Stimulated activated CD4-positive, alpha-beta T cell treated with anti-CD3 and anti-CD28 coated beads, TNF-alpha, amount 100 ng/mL, for 48 hours (primary cell): ENCODE measurements at regions not wholly inside any gene's neighbourhood (a gene's known extent, or its start where the extent isn't known, plus 50 kb on each side); places are given as distances from the start of the nearest gene placed in this dataset.
A peak's percentile ranks its signal among the peaks of the same experiment; 100 is the strongest.

Experiments used
- DNase-seq, 3 donors: peaks; one replicate each; pipeline ENCODE4 v3.0.0-alpha.2; 2020; ENCODE audit warnings: low read depth in 3 of 3

DNA sequence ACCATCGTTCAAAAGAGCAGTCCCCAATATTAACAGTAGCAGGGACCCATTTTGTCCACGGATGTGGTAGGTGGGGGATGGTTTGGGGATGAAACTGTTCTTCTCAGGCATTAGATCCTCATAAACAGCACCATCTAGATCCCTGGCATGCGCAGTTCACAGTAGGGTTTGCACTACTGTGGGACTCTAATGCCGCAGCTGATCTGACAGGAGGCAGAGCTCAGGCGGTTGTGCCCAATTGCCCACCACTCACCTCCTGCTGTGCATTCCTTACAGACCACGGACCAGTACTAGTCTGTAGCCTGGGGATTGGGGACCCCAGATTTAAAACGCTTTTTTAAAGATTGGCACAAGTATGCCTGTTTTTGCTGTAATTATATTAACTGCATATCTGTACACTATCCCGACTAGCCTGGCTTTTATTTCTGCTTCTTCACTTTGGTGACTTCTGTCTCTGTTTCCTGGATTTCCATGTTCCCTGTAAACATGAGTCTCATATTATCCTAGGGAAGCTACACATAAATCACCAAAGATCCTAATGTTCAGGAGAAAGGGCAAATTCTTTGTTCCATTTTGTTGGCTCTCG is 163.3 kb upstream of the AKR1E2 start:
- no peak for DNase-seq

GRCh38 chr10:4661511-4662255 is 164.3 kb upstream of the AKR1E2 start:
- no peak for DNase-seq

DNA sequence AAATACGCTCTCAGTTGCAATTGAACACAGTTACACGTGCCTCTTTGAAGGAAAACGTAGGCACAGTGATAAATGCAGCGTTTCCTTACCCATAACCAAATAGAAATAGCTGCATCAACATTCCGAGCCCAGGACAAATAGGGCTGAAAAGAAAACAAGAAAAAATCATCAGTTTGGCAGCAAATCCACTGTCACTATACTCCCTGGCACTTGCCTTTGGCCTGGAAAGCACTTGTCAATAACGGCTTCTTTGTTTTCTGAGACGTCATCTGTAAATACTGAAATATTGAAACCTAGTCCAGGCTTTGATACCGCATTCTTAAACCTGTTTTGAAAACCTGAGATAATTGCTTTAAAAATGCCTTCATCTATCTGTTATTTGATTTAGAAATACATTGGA is 167.2 kb upstream of the AKR1E2 start:
- DNase-seq = no peak

- DNase-seq = peak in 2 of 3 donors; percentile 14 to 17
Observed at GRCh38 chr10:4656576-4657194, 169.3 kb upstream of the AKR1E2 start.

GRCh38 chr10:4655879-4656278 is 170.1 kb upstream of the AKR1E2 start:
- DNase-seq = no peak

- DNase-seq = no peak
Observed at GRCh38 chr10:4655406-4655805, 170.6 kb upstream of the AKR1E2 start.

DNA sequence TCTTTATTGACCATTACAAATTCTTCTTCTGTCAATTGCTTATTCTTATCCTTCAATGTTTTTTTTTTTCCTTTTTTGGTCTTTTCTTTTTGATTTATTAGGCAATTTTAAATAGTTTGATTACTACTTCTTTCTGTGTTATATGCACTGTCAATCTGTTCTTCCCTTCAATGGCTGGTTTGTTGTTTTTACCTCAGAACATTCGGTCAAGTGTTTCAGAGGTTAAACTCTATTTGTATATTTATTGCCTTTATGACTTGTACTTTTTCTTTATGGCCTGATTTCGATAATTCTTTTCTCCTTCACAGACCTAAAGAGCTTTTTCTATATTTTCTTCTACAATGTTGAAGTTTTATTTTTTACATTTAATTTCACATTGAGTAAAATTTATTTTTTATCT is 171.5 kb upstream of the AKR1E2 start:
- no peak for DNase-seq

GRCh38 chr10:4653160-4653559 is 172.8 kb upstream of the AKR1E2 start:
- DNase-seq = no peak

- peak; percentile 10 to 40 (median 16) for DNase-seq
Observed at GRCh38 chr10:4652111-4653010, 173.6 kb upstream of the AKR1E2 start.

GRCh38 chr10:4651404-4652037 is 174.5 kb upstream of the AKR1E2 start:
- DNase-seq = no peak

- DNase-seq = no peak
Observed at GRCh38 chr10:4650582-4650981, 175.4 kb upstream of the AKR1E2 start.

DNA sequence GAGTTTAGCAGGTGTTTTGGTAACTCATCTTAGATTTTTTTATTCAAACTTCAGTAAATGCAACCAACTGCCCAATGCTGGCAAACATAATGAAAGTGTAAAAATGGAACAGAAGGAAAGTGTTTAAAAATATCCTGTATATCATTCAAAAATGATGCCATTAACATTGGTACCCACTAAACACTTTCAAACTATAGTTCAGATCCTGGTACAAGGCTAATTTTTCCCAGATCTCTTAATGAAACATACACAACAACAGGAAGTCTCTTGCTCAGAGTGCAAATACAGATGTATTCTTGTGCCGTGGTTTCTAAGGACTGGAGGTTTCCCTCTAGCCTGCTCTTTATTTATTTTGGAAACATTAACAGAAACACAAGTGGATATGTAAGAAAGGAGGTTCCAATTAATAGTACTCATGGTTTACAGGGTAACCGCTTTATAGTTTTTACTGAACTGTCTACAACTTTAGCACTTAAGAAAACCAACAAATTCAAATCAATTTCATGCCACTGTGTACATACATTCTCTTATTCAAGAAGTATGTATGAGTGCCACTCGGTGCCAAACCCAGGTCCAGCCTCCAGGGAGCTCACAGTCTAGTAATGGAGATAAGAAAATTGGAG is 176.0 kb upstream of the AKR1E2 start:
- DNase-seq = no peak

- no peak for DNase-seq
Observed at GRCh38 chr10:4649471-4649870, 176.5 kb upstream of the AKR1E2 start.

DNA sequence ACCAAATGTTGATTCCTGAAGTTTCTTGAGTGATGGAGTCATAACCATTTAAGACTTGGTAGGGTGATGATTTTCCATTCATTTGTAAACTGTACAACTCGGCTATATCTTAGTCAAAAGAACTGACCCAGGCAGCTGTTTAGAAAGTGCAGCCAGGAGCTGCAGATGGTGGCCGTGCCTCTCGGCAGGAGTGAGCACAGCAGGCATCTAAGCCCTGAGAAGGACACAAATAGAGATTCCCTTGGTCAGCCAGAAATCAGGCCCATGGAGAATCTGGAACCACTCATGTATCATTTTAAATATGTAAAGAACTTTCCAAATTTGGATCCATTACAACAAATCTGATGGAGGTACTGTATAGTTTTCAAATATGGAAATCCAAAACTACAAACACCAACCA is 177.0 kb upstream of the AKR1E2 start:
- no peak for DNase-seq

DNA sequence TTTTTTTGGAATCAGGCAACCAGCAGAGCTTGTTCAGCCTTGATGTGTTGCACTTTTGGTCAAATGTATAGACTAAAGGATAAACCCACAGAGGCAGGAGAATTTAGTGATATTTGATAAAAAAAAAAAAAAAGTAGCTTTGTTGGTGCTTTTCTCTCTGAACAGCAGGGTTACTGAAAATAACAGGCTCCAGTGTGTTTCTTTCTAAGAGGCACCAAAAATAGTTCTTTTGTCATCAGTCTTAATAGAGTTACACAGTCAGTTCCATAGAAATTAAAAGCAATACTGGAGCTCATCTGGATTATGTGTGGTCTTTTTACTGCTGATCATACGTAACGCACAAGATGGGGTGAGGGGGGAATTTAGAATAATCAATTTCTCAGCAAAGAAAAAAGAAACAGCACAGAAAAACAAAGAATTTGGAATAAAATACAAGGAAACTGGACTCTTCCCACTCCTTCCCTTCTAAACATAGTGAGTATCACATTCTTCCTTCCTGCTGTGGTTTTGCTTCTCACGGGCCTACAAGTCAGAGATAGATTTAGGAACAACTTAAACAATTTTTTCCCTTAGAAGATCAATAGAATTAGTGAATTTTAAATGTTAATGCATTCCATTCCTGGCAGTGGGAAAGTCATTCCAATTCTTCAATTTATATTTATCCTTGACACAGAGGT is 178.8 kb upstream of the AKR1E2 start:
- DNase-seq = no peak

DNA sequence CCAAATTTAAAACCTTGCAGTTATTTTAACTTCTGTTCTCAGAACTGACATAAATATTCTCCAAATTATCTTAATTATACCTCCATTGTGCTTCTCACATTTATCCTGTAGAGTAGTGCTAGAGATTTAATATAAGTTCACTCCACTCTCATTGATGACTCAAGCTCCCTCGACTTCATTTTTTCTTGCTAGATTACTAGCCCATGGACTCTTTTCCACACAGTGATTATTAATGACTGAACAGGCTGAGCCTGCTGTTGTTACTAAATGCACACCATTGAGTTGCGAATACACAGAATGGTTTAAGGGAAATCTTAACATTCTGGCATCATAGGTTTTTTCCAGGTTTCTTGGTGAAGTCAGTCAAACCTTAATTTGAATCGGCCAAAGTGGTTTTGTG is 179.5 kb upstream of the AKR1E2 start:
- DNase-seq = no peak

GRCh38 chr10:4645836-4646235 is 180.2 kb upstream of the AKR1E2 start:
- no peak for DNase-seq

DNA sequence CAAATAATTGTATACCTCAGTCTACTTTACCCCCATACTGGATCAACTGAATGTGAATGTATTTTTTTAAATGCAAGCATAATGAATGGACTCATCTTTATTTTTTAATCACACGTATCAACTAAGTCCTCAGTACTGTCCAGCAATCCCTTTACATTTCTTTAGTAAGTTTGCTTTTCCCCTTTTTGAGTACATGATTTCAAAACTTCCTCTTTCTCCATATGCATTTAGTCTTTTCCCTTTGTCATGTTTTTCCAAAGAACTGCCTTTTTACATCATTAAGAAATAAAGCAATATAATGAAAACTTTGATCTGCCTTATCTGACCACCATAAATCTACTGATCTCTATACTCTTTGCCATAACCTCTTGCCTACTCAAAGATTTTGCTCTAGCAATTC is 182.5 kb upstream of the AKR1E2 start:
- DNase-seq = no peak

GRCh38 chr10:4639960-4640359 is 186.0 kb upstream of the AKR1E2 start:
- DNase-seq = no peak

GRCh38 chr10:4638099-4638498 is 187.9 kb upstream of the AKR1E2 start:
- DNase-seq = no peak

DNA sequence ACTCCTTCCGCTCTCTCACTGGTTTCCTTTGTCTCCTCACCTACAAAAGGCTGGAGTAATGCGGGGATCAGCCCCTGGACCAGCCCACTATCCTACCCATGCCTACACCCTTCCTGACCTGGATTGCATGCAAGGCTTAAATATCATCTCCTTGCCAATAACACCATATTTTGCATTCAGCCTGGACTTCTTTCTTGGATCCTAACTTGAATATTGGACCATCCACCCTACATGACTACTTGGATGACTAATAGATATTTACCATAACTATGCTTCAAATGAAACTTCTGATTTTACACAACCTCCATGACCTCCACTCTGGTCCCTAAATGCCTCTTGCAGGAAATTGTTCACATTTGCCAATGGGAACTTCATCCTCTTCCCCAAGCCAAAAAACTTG is 188.3 kb upstream of the AKR1E2 start:
- DNase-seq = no peak
